SJCRH30 (cell line): ENCODE measurements at regions not wholly inside any gene's neighbourhood (a gene's known extent, or its start where the extent isn't known, plus 50 kb on each side); places are given as distances from the start of the nearest gene placed in this dataset.

Experiments used
- DNase-seq, 2 experiments: peaks; one replicate each; pipeline ENCODE4 v3.0.0-alpha.2; 2015 to 2020
- H3K27ac ChIP-seq: fragments of 250-450 bp; sonication (Bioruptor Pico); 2 replicates; pipeline ENCODE4 v1.5.1; 2020; ENCODE audit warnings: mild to moderate bottlenecking, moderate library complexity
- H3K27me3 ChIP-seq: fragments of 250-450 bp; sonication (Bioruptor Pico); 2 replicates; pipeline ENCODE4 v1.5.1; 2020; ENCODE audit warnings: mild to moderate bottlenecking, moderate library complexity
- H3K36me3 ChIP-seq: fragments of 250-450 bp; sonication (Bioruptor Pico); 2 replicates; pipeline ENCODE4 v1.5.1; 2020; ENCODE audit warnings: mild to moderate bottlenecking, moderate library complexity
- H3K4me1 ChIP-seq: fragments of 250-450 bp; sonication (Bioruptor Pico); 2 replicates; pipeline ENCODE4 v1.5.1; 2020; ENCODE audit warnings: mild to moderate bottlenecking, moderate library complexity
- H3K4me3 ChIP-seq: fragments of 250-450 bp; sonication (Bioruptor Pico); 2 replicates; pipeline ENCODE4 v1.5.1; 2020; ENCODE audit warnings: mild to moderate bottlenecking, moderate library complexity
- H3K9me3 ChIP-seq: fragments of 250-450 bp; sonication (Bioruptor Pico); replicated peaks from 2 replicates; pipeline ENCODE4 v1.5.1; 2020; ENCODE audit warnings: mild to moderate bottlenecking, moderate library complexity

- Histone ChIP-seq H3K4me3 (no peak overlapping the region), H3K36me3 (no peaks in the 10 kb centered on the region), H3K4me1 (no peaks in the 10 kb centered on the region), H3K9me3 (no peaks in the 10 kb centered on the region; the same call in 1 of the 2 replicates), H3K27ac (no peak overlapping the region), H3K27me3 (no peaks in the 10 kb centered on the region)
- DNase-seq: no peak
Observed at GRCh38 chr1:67632811-67633655, 52.0 kb upstream of the GADD45A start.

- no peaks in the 10 kb centered on the region for H3K4me1 ChIP-seq
- H3K36me3 ChIP-seq: no peaks in the 10 kb centered on the region
- no peaks in the 10 kb centered on the region for H3K27me3 ChIP-seq
- no peak for DNase-seq
- no peak overlapping the region for H3K4me3 ChIP-seq
- no peaks in the 10 kb centered on the region; the same call in 1 of the 2 replicates for H3K9me3 ChIP-seq
- no peak overlapping the region for H3K27ac ChIP-seq
Observed at GRCh38 chr1:67634396-67634935, 50.5 kb upstream of the GADD45A start.

- no peak overlapping the region for H3K4me3 ChIP-seq
- no peaks in the 10 kb centered on the region; the same call in 1 of the 2 replicates for H3K9me3 ChIP-seq
- H3K36me3 ChIP-seq: no peaks in the 10 kb centered on the region
- no peaks in the 10 kb centered on the region for H3K4me1 ChIP-seq
- no peak overlapping the region for H3K27ac ChIP-seq
- H3K27me3 ChIP-seq: no peaks in the 10 kb centered on the region
- DNase-seq: no peak
Observed at GRCh38 chr1:67635055-67635809, 49.8 kb upstream of the GADD45A start.
